Glutamatergic neuron (in vitro differentiated cells): ENCODE measurements at regions not wholly inside any gene's neighbourhood (a gene's known extent, or its start where the extent isn't known, plus 50 kb on each side); places are given as distances from the start of the nearest gene placed in this dataset.
"Not testable (repeated sequence)": the region's sequence is repeated elsewhere in the genome, so short reads cannot be mapped to it uniquely, and the experiment has no call there.

Experiments
- DNase-seq: peaks from one replicate; pipeline ENCODE4 v3.0.0; 2022
- H3K27ac Mint-ChIP-seq: one replicate; pipeline ENCODE4 v1.8.0; 2020; ENCODE audit warnings: mild to moderate bottlenecking, mixed read lengths, inconsistent platforms; ENCODE audit not compliant: unreplicated experiment
- H3K27me3 Mint-ChIP-seq: one replicate; pipeline ENCODE4 v1.8.0; 2020; ENCODE audit warnings: mild to moderate bottlenecking, moderate library complexity, mixed read lengths, inconsistent platforms; ENCODE audit not compliant: unreplicated experiment
- H3K36me3 Mint-ChIP-seq: one replicate; pipeline ENCODE4 v1.8.0; 2020; ENCODE audit warnings: mild to moderate bottlenecking, mixed read lengths, inconsistent platforms; ENCODE audit not compliant: unreplicated experiment
- H3K4me1 Mint-ChIP-seq: one replicate; pipeline ENCODE4 v1.8.0; 2020; ENCODE audit warnings: mild to moderate bottlenecking, low read depth, mixed read lengths, inconsistent platforms; ENCODE audit not compliant: unreplicated experiment
- H3K4me3 Mint-ChIP-seq: one replicate; pipeline ENCODE4 v1.8.0; 2020; ENCODE audit warnings: mild to moderate bottlenecking, mixed read lengths, inconsistent platforms; ENCODE audit not compliant: unreplicated experiment
- H3K9me3 Mint-ChIP-seq: one replicate; pipeline ENCODE4 v1.8.0; 2020; ENCODE audit warnings: mild to moderate bottlenecking, moderate library complexity, mixed read lengths, inconsistent platforms; ENCODE audit not compliant: unreplicated experiment
- TF ChIP-seq, protein P1 (sequence below): fragments of 200-600 bp; sonication (generic); IDR thresholded peaks from one replicate; pipeline ENCODE4 v1.5.0; 2021; ENCODE audit not compliant: partially characterized antibody, unreplicated experiment

DNA sequence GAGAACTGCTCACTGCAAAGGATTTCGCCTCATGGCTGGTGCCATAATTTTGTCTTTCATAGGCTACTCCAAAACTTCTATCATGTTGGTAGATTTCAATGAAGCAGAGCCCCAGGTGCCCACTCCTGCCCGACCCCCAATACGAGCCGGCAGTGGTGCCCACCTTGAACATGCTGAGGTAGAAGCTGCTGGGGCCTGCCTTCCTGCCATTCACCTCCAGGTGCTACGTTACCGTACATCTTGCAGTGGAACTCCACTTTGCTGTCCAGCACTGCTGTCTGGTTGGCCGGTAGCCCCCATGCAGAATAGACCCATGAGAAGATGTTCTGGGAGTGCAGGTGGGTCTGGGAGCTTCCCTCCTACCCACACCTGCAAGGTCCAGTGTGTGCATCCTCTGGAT lies 502.8 kb upstream of the TBL1XR1 start:
- TF ChIP-seq, protein P1, sequence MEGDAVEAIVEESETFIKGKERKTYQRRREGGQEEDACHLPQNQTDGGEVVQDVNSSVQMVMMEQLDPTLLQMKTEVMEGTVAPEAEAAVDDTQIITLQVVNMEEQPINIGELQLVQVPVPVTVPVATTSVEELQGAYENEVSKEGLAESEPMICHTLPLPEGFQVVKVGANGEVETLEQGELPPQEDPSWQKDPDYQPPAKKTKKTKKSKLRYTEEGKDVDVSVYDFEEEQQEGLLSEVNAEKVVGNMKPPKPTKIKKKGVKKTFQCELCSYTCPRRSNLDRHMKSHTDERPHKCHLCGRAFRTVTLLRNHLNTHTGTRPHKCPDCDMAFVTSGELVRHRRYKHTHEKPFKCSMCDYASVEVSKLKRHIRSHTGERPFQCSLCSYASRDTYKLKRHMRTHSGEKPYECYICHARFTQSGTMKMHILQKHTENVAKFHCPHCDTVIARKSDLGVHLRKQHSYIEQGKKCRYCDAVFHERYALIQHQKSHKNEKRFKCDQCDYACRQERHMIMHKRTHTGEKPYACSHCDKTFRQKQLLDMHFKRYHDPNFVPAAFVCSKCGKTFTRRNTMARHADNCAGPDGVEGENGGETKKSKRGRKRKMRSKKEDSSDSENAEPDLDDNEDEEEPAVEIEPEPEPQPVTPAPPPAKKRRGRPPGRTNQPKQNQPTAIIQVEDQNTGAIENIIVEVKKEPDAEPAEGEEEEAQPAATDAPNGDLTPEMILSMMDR = no peak
- Mint-ChIP-seq H3K4me3 (no peak overlapping the region), H3K36me3 (no peaks in the 10 kb centered on the region), H3K27ac (no peak overlapping the region), H3K9me3 (no peaks in the 10 kb centered on the region), H3K27me3 (peaks cover 5% of the 10 kb centered on the region), H3K4me1 (peaks cover under 1% of the 10 kb centered on the region)
- DNase-seq = no peak

DNA sequence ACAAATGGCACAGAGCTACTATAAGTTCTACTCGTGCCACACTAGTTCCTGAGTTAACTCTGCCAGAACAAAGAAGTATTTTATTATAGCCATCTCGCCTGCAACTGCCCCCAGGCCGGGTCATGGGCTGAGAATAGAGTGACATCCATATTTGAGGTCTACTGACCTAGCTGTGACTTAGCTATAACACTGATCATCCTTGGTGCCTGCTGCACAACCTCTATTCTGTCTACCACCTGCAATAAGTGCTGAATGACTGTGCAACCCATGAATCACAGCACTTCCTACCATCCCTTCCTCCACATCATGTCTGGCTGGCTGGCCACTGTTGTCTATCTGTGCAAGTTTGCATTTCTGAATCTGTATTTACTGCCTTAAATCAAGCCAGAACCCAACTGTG lies 506.5 kb upstream of the TBL1XR1 start:
- no peak overlapping the region for H3K4me3 Mint-ChIP-seq
- H3K27ac Mint-ChIP-seq = no peak overlapping the region
- H3K9me3 Mint-ChIP-seq = no peaks in the 10 kb centered on the region
- no peaks in the 10 kb centered on the region for H3K36me3 Mint-ChIP-seq
- H3K4me1 Mint-ChIP-seq = peaks cover 3% of the 10 kb centered on the region
- DNase-seq = no peak
- peaks cover 5% of the 10 kb centered on the region for H3K27me3 Mint-ChIP-seq
- TF ChIP-seq, protein P1 = no peak

DNA sequence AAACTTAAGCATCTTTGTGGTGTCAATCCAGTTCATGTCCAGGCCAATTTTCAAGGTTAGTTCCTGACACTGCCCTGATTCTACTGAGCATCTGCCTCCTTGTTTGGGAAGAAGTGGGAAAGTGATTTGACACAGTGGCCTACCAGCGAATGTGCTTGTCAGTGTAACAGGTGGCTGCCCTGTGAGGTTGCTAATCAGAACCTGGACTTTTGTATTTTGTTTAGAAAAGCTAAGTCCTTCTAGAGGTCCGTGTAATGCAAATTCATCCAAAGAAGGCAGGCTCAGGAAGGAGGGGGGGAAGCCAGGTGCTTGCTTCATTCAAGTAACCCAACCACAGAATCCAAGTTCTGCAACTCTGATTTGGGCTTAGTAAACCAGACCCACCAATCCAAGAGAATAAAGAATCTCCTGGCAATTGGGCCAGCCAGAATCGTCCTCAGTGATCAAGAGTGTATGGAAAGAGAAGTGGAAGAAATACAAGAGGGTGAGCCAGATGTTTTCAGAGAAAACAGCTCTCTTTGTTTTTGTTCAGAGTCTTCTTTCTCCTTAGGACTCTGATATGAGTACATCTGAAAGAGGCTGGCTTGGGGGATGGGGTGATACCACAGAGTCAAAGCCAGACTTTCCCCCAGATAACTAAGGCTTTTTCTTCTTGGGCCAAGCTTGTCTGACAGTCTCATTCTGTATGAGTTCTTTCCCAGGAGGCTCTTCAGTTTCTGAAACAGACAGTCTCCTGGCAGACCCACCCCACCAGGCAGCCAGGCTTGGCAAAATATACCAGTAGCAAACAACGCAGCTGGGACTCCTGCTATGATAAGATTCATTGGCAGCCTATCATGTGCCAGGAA lies 508.9 kb upstream of the TBL1XR1 start:
- DNase-seq = no peak
- Mint-ChIP-seq H3K9me3 (no peaks in the 10 kb centered on the region), H3K4me3 (no peak overlapping the region), H3K4me1 (peaks cover 10% of the 10 kb centered on the region), H3K27me3 (peaks cover 5% of the 10 kb centered on the region), H3K36me3 (no peaks in the 10 kb centered on the region), H3K27ac (no peak overlapping the region)
- TF ChIP-seq, protein P1 = no peak

DNA sequence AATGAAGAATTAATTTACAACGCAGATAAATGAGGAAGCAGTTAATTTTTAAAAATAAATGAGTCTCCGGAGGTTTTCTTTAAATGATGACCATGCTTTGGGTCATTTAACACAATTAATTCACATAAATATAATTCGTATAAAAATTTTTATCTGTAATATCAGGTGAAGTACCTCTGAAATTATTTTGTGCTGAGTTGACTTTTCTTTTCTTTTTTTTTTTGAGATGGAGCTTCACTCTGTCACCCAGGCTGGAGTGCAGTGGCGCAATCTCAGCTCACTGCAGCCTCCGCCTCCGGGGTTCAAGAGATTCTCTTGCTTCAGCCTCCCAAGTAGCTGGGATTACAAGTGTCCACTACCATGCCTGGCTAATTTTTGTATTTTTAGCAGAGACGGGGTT lies 512.2 kb upstream of the TBL1XR1 start:
- not testable (repeated sequence) for H3K9me3 Mint-ChIP-seq, H3K36me3 Mint-ChIP-seq, H3K27ac Mint-ChIP-seq, H3K27me3 Mint-ChIP-seq, DNase-seq, H3K4me3 Mint-ChIP-seq
- H3K4me1 Mint-ChIP-seq = peaks cover 19% of the 10 kb centered on the region

DNA sequence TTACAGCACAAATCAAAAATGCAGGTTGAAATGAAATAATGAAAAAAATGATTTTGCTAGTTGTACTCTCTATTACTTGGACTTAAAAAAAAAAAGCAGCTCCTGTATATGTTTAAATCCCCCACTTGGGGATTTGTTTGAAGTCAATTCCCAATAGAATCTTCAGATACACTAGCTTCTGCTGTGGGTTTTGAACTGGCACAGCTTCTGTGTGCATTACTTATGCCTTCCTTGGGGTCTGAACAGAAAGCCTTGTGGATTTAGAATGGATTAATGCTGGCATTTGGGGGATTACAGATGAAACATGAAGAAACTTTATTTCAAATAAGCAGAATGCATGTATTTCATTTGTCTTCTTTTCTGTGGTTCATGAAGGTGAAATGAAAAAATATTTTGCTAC lies 513.2 kb upstream of the TBL1XR1 start:
- Mint-ChIP-seq H3K4me3 (no peak overlapping the region), H3K27me3 (no peaks in the 10 kb centered on the region), H3K36me3 (no peaks in the 10 kb centered on the region), H3K4me1 (peaks cover 17% of the 10 kb centered on the region), H3K9me3 (no peaks in the 10 kb centered on the region), H3K27ac (no peak overlapping the region)
- TF ChIP-seq, protein P1 = no peak
- no peak for DNase-seq
